ENCODE measurements at regions not wholly inside any gene's neighbourhood (a gene's known extent, or its start where the extent isn't known, plus 50 kb on each side); places are given as distances from the start of the nearest gene placed in this dataset.

DNA sequence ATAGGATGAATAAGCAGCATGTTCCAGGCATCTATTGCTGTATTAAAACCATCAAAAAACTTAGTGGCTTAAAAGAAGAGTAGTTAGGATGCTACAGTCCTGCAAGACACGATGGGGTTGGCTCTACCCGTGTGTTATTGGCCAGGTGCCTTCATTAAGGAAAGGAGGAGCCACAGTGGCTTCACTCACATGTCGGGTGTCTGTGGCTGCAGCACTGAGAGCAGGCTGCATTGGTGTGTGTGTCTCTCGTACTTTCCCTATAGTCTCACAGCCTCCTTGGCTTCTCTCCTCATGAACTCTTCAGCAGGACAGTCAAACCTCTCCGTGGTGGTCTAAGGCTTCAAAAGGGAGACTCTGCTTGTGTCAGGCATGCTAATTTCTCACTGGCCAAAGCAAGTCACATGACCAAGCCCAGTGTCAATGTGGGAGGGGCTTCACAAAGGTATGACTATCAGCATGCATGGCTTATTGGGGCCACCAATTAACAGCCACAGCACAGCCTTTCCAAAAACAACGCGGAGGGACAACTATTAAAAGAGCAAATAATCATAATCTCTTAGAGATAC, 402.8 kb downstream of the KIF16B start:
- Histone ChIP-seq H3K4me1 (no peaks in the 10 kb centered on the region), H3K27ac (no peak overlapping the region), H3K4me3 (no peak overlapping the region), H3K9me3 (no peaks in the 10 kb centered on the region), H3K36me3 (no peaks in the 10 kb centered on the region), H3K27me3 (peaks cover 0 to 12% (median 0%) of the 10 kb centered on the region in 7 donors)
- no peak for TF ChIP-seq CTCF (IDR thresholded peaks at IDR 0.05)
- ATAC-seq (no peak), DNase-seq (no peak)
- WGBS, 2 donors: 75 to 82% methylated on average over 7 of the region's 7 CpGs
- intact Hi-C loops (cut with DNase I): no loop called here

GRCh38 chr20:16167423-16168130, 405.7 kb downstream of the KIF16B start:
- no peak overlapping the region for H3K4me3 ChIP-seq
- peaks cover 0 to 12% (median 0%) of the 10 kb centered on the region in 7 donors for H3K27me3 ChIP-seq
- ATAC-seq: no peak
- intact Hi-C loops (cut with DNase I): no loop called here
- no peak overlapping the region for H3K27ac ChIP-seq
- DNase-seq: no peak
- WGBS, 2 donors: 87 to 88% methylated on average over 2 of the region's 2 CpGs
- H3K36me3 ChIP-seq: no peaks in the 10 kb centered on the region
- H3K9me3 ChIP-seq: peaks cover 0 to 5% (median 0%) of the 10 kb centered on the region in 11 donors
- H3K4me1 ChIP-seq: no peaks in the 10 kb centered on the region
- TF ChIP-seq CTCF (IDR thresholded peaks at IDR 0.05): no peak

- Histone ChIP-seq H3K9me3 (peaks cover 0 to 5% (median 0%) of the 10 kb centered on the region in 11 donors), H3K4me3 (no peak overlapping the region), H3K27ac (no peak overlapping the region), H3K27me3 (peaks cover 0 to 8% (median 0%) of the 10 kb centered on the region in 7 donors), H3K4me1 (no peaks in the 10 kb centered on the region), H3K36me3 (no peaks in the 10 kb centered on the region)
- no peak for TF ChIP-seq CTCF (IDR thresholded peaks at IDR 0.05)
- ATAC-seq: no peak
- intact Hi-C loops (cut with DNase I): no loop called here
- WGBS, 2 donors: 81 to 89% methylated on average over 6 of the region's 6 CpGs
- no peak for DNase-seq
Measured at GRCh38 chr20:16166737-16167136, 406.5 kb downstream of the KIF16B start.

DNA sequence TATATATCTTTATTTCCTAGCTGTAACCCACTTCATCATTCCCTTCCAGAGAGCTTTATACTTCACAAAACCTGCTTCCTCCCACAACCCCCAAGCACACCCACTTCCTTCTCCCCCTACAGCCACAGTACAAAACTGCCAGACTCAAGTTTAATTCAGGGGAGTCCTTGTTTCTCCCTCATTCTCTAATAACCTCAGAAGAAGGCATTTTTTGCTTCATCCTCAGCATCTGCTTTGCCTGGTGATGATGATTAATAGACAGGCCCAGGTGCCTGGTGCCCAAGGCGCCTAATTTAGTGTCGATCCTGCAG, 414.3 kb downstream of the KIF16B start:
- 85 to 88% methylated on average over 2 of the region's 2 CpGs for WGBS, 2 donors

More for the DNA sequence above, 414.3 kb downstream of the KIF16B start:
- Histone ChIP-seq H3K36me3 (no peaks in the 10 kb centered on the region), H3K27ac (no peak overlapping the region), H3K4me1 (no peaks in the 10 kb centered on the region), H3K9me3 (peaks cover 0 to 10% (median under 1%) of the 10 kb centered on the region in 11 donors), H3K27me3 (no peaks in the 10 kb centered on the region), H3K4me3 (no peak overlapping the region)
- DNase-seq (no peak), ATAC-seq (no peak)
- intact Hi-C loops (cut with DNase I): no loop called here
- TF ChIP-seq CTCF (IDR thresholded peaks at IDR 0.05): no peak

Data from heart right ventricle (tissue), 16 donors.